ENCODE measurements at regions not wholly inside any gene's neighbourhood (a gene's known extent, or its start where the extent isn't known, plus 50 kb on each side); places are given as distances from the start of the nearest gene placed in this dataset.
"Not testable (repeated sequence)": the region's sequence is repeated elsewhere in the genome, so short reads cannot be mapped to it uniquely, and the experiment has no call there.

GRCh38 chr15:56794165-56794552 is 60.9 kb upstream of the ZNF280D start (continued):
- no peak for TF ChIP-seq OVOL2 (CRISPR knock-in tag; IDR thresholded peaks at IDR 0.05; ENCODE audit: borderline replicate concordance)
- no peak for TF ChIP-seq ATF1 (CRISPR knock-in tag; IDR thresholded peaks at IDR 0.05)
- TF ChIP-seq NR2C2 (CRISPR knock-in tag; IDR thresholded peaks at IDR 0.05), result no peak

GRCh38 chr15:56792211-56792610 is 58.9 kb upstream of the ZNF280D start:
- POLR2A ChIA-PET, result no interaction called here
- no peak for ATAC-seq

GRCh38 chr15:56791521-56791920 is 58.2 kb upstream of the ZNF280D start:
- H3K4me3 Mint-ChIP-seq; H3K4me1 Mint-ChIP-seq; H3K36me3 Mint-ChIP-seq; ATAC-seq; DNase-seq (ENCODE audit: low spot score); CTCF ChIA-PET; H3K27ac Mint-ChIP-seq; H3K27me3 Mint-ChIP-seq (ENCODE audit: low read depth); POLR2A ChIA-PET: not testable (repeated sequence)
- 0 out of 2 replicates have a peak, but pooled peaks have one; percentile 20 for TF ChIP-seq GTF2I (CRISPR knock-in tag; conservative IDR thresholded peaks at IDR 0.05)
- H3K9me3 Mint-ChIP-seq, result peaks cover 34% of the 10 kb centered on the region

More at GRCh38 chr15:56792211-56792610, 58.9 kb upstream of the ZNF280D start:
- no peaks in the 10 kb centered on the region for H3K4me1 Mint-ChIP-seq
- DNase-seq (ENCODE audit: low spot score), result no peak
- no peak for TF ChIP-seq NR1H2 (CRISPR knock-in tag; IDR thresholded peaks at IDR 0.05)
- no peak for TF ChIP-seq TEAD1 (CRISPR knock-in tag; IDR thresholded peaks at IDR 0.05)
- no peak for TF ChIP-seq JUN (CRISPR knock-in tag; IDR thresholded peaks at IDR 0.05)
- TF ChIP-seq NR2C2 (CRISPR knock-in tag; IDR thresholded peaks at IDR 0.05), result no peak
- H3K27ac Mint-ChIP-seq, result no peak overlapping the region
- H3K4me3 Mint-ChIP-seq, result no peak overlapping the region
- CTCF ChIA-PET, result no interaction called here
- no peaks in the 10 kb centered on the region; the same call in 1 of the 2 replicates for H3K36me3 Mint-ChIP-seq
- peaks cover 34% of the 10 kb centered on the region for H3K9me3 Mint-ChIP-seq
- no peaks in the 10 kb centered on the region; the same call in 1 of the 2 replicates for H3K27me3 Mint-ChIP-seq (ENCODE audit: low read depth)

- Mint-ChIP-seq H3K36me3 (no peaks in the 10 kb centered on the region; the same call in 1 of the 2 replicates), H3K4me1 (0 out of 2 replicates have a peak, but pooled peaks cover 5% of the 10 kb centered on the region), H3K27me3 (ENCODE audit: low read depth) (no peaks in the 10 kb centered on the region; the same call in 1 of the 2 replicates), H3K9me3 (peaks cover 41% of the 10 kb centered on the region), H3K4me3 (no peak overlapping the region), H3K27ac (no peak overlapping the region)
- TF ChIP-seq NFE2L1 (CRISPR knock-in tag; IDR thresholded peaks at IDR 0.05) (no peak), ZNF317 (CRISPR knock-in tag; IDR thresholded peaks at IDR 0.05; ENCODE audit: borderline replicate concordance, low read depth) (no peak), TEAD4 (CRISPR knock-in tag; IDR thresholded peaks at IDR 0.05) (no peak), SMAD3 (CRISPR knock-in tag; IDR thresholded peaks at IDR 0.05; ENCODE audit: borderline replicate concordance) (no peak), TP53 (CRISPR knock-in tag; IDR thresholded peaks at IDR 0.05) (no peak), ZNF671 (CRISPR knock-in tag; IDR thresholded peaks at IDR 0.05) (no peak), SOX15 (CRISPR knock-in tag; IDR thresholded peaks at IDR 0.05) (no peak), TCF7 (CRISPR knock-in tag; IDR thresholded peaks at IDR 0.05; ENCODE audit: low read depth) (no peak), MXD4 (CRISPR knock-in tag; IDR thresholded peaks at IDR 0.05; ENCODE audit: borderline replicate concordance) (no peak), GABPB1 (CRISPR knock-in tag; IDR thresholded peaks at IDR 0.05) (no peak), ZBTB43 (CRISPR knock-in tag; IDR thresholded peaks at IDR 0.05) (no peak), ESRRA (CRISPR knock-in tag; IDR thresholded peaks at IDR 0.05; ENCODE audit: borderline replicate concordance) (no peak), ATF3 (CRISPR knock-in tag; conservative IDR thresholded peaks at IDR 0.05) (no peak), IRF2 (CRISPR knock-in tag; IDR thresholded peaks at IDR 0.05; ENCODE audit: borderline replicate concordance, low read depth) (no peak), ETV6 (CRISPR knock-in tag; IDR thresholded peaks at IDR 0.05) (no peak)
- POLR2A ChIA-PET, result no interaction called here
- DNase-seq (ENCODE audit: low spot score) (no peak), ATAC-seq (no peak)
- CTCF ChIA-PET, result no interaction called here
These were observed 55.0 kb upstream of the ZNF280D start for GRCh38 chr15:56788359-56788758.

Data from WTC11 (cell line).